Stimulated activated CD8-positive, alpha-beta memory T cell treated with anti-CD3 and anti-CD28 coated beads, Interleukin-12 subunit alpha, Interleukin-12 subunit beta, amount 100 ng/mL, for 1 hour (primary cell): ENCODE measurements at regions not wholly inside any gene's neighbourhood (a gene's known extent, or its start where the extent isn't known, plus 50 kb on each side); places are given as distances from the start of the nearest gene placed in this dataset.

ENCODE experiments used
- DNase-seq: peaks from one replicate; pipeline ENCODE4 v3.0.0-alpha.2; 2020; ENCODE audit warnings: low read depth

- DNase-seq: no peak
Observed at GRCh38 chr14:98382662-98383061, 889.3 kb downstream of the BCL11B start.

DNA sequence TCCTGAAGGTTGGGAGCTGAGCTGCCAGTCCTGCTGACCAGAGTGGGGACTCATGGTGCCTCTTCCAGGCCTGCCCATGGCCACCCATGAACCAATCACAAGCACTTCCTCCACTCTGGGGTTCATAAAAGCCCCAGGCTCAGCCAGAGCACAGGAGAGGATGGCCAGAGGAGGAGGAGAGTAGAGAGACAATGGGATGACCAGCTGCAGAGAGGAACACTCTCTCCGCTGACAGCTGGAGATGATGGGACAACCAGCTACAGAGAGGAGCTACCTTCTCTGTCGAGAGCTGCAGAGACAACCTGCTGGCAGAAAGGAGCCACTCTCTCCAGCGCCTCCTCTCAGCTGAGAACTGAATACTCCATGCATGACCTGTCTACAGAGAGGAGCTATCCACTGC, 886.1 kb downstream of the BCL11B start:
- no peak for DNase-seq

DNA sequence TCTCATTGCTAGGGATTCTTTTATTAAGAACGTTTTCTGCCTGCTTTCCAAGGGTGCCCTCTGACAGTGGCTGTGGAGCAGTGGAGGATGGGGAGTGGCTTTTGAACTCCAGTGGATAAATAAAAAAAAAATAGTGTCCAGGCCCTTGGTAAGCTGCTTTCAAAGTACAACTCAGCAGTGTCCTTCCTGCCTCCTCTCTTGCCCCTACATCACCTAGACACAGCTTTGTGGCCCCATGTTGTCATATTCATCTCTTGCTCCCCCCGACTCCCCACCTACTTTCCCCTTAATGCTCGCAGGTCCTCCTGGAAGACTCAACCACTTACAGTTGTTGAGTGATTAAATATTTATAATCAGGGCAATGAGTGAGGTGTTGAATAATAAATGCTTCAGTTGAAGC, 880.9 kb downstream of the BCL11B start:
- DNase-seq: no peak

DNA sequence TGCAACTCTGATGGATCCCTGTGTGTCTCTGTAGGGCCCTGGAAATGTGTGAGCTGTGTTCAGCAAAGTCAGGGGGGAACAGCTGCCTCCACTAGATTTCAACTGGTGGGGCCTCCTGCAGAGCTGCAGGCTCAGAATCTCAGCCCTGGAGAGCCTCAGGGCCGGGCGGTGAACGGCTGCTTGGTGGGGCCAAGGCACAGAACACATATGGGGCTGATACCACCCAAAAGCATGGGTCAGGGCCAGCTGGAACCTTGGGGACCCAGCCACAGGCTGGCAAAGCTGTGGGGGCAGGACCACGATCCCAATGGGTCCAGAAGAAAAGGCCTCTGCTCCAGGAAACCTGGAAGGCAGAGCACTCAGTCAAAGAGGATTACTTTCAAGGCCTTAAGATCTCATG, 878.5 kb downstream of the BCL11B start:
- DNase-seq: no peak

DNA sequence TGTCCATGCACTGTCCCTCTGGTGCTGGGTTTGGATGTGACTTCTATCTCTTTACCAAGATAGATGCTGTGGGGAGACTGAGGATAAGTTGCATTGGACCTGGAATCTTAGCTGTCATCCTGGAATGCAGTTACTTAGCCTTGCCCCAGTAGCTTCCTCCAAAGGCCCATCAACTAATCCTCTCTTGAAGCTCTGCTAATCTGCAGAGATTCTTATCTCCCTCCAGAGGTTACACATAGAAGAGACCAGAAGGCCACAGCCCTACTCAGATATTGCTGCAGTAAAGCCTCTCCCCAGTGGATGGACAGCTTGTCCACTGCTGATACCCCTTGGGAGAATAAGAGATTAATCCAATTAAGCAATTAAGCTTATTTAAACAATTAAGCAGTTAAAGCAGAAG, 867.2 kb downstream of the BCL11B start:
- DNase-seq: no peak

DNA sequence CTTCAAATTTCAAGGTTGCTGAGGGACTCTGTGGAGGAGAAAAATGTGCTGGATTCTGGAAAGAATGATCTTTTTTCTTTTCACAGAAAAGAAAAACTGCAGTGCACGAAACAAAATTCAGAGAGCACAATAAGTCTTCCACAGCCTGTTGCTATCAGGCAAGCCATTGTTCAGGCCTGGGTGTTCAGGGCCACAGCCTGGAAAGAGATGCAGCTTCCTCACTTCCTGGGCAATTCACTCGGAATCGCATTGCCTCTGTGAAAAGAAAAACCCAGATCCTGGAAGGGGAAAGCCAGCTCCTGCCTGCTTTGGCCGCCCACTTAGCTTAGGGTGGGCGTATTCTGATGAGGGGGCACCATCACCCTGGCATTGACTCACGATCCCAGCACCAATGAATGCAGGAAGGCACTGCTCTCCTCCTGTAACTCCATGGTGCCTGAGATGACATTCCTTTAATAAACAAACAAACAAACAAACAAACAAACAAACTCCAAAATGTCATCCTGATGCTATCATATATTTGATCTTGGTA, 863.9 kb downstream of the BCL11B start:
- no peak for DNase-seq

DNA sequence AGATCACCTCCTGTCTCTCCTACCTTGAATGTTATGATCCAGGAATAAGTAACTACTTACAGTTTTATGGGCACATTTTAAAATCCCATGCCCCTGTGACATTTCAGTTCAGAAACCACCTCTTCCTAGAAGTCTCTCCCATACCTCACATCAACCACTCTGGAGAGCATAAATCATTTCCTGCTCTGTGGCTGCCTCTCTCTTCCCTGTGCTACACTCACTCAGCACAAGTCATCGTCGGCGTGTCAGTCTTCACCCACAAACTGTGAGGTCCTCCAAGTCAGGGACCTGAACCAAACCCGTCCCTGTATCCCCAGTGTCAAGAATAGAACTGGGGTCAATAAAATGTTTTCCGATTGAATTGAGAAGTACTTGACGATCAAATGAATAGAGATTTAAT, 863.3 kb downstream of the BCL11B start:
- no peak for DNase-seq

- DNase-seq: no peak
Observed at GRCh38 chr14:98411154-98411553, 860.8 kb downstream of the BCL11B start.

DNA sequence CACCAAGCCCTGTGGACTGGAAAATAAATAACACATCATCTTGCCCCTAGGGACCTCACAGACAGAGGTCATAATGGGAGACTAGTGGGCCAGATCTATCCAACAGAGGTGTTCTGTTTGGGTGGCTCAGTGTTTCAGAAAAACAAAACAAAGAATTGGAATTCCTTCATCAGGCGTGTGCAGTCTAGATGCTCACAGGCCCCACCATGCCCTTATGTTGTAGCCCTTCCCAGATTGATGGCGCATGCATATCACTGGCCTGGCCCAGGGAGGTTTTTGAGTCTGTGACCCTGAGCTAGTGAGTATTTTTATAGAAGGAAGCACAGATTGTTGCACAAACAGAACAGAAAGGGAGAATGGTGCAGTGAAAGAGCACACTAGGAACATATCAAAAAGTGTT, 859.6 kb downstream of the BCL11B start:
- DNase-seq: no peak

GRCh38 chr14:98415766-98416165, 856.2 kb downstream of the BCL11B start:
- no peak for DNase-seq

DNA sequence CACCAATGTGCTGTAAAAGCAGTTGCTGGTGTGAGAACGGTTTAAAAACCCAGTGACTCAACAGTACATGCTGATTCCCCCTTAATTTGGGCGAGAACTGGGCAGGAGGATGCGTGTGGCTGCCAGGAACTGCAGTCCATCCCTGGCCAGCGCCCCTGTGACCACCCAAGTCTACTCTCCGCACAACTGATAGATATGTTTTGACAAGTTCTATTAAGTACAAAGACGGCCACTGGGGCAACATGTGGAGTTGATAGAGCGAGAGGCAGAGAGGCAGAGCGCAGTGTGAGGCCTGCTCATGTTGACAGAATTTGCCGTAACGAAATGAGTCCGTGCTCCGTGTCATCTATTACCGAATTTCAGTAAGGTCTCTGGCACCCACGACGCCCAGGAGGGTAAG, 855.0 kb downstream of the BCL11B start:
- DNase-seq: no peak

DNA sequence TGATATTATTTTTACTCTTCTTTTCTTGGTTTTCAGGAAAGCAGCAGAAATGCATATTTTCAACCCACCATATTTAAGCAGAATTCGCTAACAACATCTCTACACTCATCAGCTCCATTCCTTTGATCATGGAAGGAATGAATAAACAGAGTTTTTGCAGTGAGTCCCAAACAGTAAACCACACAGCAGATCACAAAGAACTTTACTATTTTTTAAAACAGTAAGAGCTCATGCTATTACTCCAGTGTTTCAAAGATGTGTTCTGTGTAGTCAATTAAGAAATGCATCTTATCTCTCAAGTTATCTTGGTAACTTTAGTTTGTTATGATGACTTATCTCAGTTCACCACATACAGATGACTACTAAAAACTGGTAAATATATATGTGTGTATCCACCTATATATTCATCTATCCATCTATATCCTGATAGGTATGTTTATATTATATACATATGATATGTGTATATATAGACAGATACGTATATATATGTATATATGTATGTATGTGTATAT, 843.5 kb downstream of the BCL11B start:
- DNase-seq: no peak

GRCh38 chr14:98433436-98433835, 838.6 kb downstream of the BCL11B start:
- DNase-seq: no peak

GRCh38 chr14:98437113-98437512, 834.9 kb downstream of the BCL11B start:
- DNase-seq: no peak

- DNase-seq: peak; percentile 3
Observed at GRCh38 chr14:98444077-98444476, 827.9 kb downstream of the BCL11B start.

DNA sequence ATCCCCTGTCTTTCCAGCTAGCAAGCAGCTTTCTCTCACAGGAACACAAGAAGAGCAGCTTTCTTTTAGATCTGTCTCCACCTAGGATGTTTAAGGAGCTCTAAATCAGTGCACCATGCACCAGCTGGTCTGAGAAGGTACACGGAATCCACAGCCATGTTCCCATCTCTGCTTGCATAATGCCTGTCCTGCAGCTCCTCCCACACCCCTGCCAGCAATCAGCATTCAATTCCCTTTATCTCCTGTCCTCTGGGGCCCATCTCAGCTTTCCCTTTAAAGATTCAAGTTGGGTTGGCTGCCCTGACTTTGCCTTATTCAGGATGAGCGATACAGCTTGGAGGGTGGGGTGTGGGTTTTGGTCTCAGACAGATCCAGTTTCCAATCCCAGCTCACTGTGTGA, 826.3 kb downstream of the BCL11B start:
- no peak for DNase-seq

- no peak for DNase-seq
Observed at GRCh38 chr14:98446508-98446907, 825.5 kb downstream of the BCL11B start.

DNA sequence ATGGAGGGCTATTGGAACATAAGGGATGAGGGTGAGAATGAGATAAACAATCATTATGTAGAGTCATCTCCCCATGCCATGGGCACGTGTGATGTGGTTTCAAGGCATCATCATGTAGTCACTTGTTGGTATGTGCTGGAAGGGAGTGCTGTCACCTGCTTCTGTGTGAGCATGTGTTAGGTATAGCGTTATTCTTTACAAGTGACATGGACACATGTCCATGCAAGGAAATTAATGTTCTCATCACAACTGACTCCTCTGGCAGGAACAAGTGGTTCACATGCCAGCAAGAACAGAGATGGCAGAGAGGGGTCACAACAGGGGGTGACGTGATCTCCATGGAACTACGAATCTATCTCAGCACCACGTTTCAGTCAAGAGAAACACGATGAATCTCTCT, 815.8 kb downstream of the BCL11B start:
- no peak for DNase-seq

DNA sequence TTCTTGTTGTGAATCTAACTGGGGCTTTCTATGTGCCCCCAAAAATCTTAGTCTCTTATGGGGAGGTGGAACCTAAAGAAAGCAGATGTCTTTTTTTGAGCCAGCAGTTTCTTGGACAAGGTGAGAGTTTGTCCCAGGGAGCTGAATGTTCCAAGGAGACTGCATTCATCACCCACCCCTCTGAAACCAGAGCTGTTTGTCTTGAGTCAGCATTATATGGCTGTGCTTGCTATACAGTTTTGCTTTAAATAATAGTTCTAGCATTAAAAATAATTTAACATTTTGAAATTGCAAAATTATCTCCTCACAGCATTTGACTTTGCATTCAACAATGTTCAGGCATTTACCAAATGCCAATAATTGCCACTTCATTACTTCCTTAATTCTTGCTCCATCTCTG, 813.3 kb downstream of the BCL11B start:
- no peak for DNase-seq

DNA sequence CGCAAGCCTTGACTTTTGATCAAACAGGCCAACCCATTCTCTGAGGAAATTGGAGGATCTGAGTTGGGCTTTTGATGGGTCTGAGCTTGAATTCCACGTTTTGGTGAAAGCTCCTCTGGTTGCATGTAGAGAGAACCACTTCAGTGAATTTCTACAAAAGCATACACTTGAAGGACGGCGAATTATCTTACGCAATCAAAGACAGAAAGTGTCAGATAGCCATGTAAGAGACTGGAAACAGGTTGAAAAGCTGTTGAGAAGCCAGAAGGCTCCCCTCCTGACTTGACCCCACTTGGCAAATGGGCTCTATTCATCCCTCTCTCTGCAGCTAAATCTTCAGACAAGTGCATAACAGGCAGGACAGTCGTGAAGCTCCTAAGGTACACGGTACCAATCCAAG, 809.1 kb downstream of the BCL11B start:
- DNase-seq: no peak

- no peak for DNase-seq
Observed at GRCh38 chr14:98466807-98467206, 805.2 kb downstream of the BCL11B start.

- no peak for DNase-seq
Observed at GRCh38 chr14:98470663-98471062, 801.3 kb downstream of the BCL11B start.

GRCh38 chr14:98474900-98475299, 797.1 kb downstream of the BCL11B start:
- no peak for DNase-seq

- no peak for DNase-seq
Observed at GRCh38 chr14:98477935-98478334, 794.1 kb downstream of the BCL11B start.

DNA sequence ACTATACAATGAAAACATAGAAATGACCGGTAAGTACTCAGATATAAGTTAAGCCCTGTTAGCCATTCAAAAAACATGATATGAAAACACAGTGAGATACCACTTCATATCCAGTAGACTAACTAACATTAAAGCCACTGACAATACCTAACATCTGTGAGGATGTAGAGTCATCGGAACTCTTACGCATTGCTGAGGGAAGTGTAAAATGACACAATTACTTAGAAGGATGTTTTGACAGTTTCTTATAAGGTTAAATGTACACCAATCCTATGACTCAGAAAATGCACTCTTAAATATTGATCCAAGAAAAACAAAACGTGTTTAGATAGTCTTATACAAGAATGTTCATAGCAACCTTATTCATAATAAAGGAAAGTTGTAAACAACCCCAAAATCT, 782.9 kb downstream of the BCL11B start:
- DNase-seq: no peak
